GM23338 (cell line): ENCODE measurements at regions not wholly inside any gene's neighbourhood (a gene's known extent, or its start where the extent isn't known, plus 50 kb on each side); places are given as distances from the start of the nearest gene placed in this dataset.

Experiments used
- CREB1 ChIP-seq: fragments of 250-450 bp; sonication (Bioruptor Pico); IDR thresholded peaks from 2 replicates; pipeline ENCODE4 v1.5.0; 2020; ENCODE audit warnings: low read depth, mild to moderate bottlenecking, moderate library complexity
- EZH2phosphoT487 ChIP-seq: fragments of 200-600 bp; sonication (generic); IDR thresholded peaks from one replicate; pipeline ENCODE4 v1.8.1; 2018; ENCODE audit warnings: antibody characterized with exemption; ENCODE audit not compliant: unreplicated experiment
- POLR2AphosphoS5 ChIP-seq: IDR thresholded peaks from 2 replicates; pipeline ENCODE4 v1.6.1; 2016; ENCODE audit warnings: antibody characterized with exemption, low read depth
- TF ChIP-seq, protein P1 (sequence below), 2 experiments: fragments of 200-600 bp in 1 of 2; sonication (generic) in 1 of 2; conservative IDR thresholded peaks; 2 replicates each; pipeline versions ENCODE4 v1.5.1 to v1.6.1; 2016 to 2017; ENCODE audit warnings: antibody characterized with exemption in 2 of 2, low read depth in 2 of 2, mild to moderate bottlenecking in 2 of 2, moderate library complexity in 1 of 2

DNA sequence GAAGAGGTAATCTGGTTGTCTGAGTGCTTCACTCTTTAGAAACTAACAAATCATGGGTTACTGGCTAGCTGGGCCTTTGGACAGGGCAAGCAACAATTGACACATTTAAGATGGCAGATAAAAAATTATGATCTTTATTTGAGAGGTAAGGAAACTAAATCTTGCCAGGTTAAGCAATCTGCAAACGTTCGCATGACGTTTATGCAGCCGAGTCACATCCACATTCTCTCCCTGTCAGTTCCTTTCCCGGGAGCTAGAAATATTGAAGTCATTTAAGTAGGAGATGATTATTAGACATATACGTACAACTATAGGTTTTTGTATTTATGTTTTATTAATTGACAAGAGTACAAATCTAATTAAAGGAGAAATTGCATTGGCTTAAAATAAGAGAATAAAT is 57.4 kb upstream of the RCN1 start:
- TF ChIP-seq, protein P1, sequence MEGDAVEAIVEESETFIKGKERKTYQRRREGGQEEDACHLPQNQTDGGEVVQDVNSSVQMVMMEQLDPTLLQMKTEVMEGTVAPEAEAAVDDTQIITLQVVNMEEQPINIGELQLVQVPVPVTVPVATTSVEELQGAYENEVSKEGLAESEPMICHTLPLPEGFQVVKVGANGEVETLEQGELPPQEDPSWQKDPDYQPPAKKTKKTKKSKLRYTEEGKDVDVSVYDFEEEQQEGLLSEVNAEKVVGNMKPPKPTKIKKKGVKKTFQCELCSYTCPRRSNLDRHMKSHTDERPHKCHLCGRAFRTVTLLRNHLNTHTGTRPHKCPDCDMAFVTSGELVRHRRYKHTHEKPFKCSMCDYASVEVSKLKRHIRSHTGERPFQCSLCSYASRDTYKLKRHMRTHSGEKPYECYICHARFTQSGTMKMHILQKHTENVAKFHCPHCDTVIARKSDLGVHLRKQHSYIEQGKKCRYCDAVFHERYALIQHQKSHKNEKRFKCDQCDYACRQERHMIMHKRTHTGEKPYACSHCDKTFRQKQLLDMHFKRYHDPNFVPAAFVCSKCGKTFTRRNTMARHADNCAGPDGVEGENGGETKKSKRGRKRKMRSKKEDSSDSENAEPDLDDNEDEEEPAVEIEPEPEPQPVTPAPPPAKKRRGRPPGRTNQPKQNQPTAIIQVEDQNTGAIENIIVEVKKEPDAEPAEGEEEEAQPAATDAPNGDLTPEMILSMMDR (conservative IDR thresholded peaks at IDR 0.05; ENCODE audit: low read depth in 2 of 2) = no peak
- no peak for TF ChIP-seq CREB1
- TF ChIP-seq POLR2AphosphoS5 = no peak
- no peak for TF ChIP-seq EZH2phosphoT487
